ENCODE measurements at regions not wholly inside any gene's neighbourhood (a gene's known extent, or its start where the extent isn't known, plus 50 kb on each side); places are given as distances from the start of the nearest gene placed in this dataset.
A peak's percentile ranks its signal among the peaks of the same experiment; 100 is the strongest.

GRCh38 chr3:25000971-25001591 lies 427.0 kb upstream of the RARB start:
- DNase-seq (ENCODE audit: low spot score), result no peak

DNA sequence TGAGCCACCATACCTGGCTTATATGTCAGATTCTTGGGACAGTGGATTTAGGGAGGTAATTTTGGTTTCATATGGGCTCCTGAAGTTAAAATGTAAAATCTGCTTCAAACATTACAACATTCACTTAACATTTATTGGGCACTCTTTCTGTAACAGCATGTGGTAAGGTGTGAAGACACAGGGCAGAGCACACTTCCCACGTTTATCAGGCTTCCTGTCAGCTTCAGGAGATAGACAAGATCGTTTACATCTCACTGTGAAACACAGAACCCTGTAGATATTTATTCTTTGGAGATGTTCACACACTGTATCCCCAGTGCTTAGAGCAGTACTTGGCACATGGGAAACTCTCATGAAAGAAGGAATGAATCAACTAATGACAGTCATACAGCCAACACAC lies 426.0 kb upstream of the RARB start:
- no peak for DNase-seq (ENCODE audit: low spot score)

GRCh38 chr3:25007974-25008658 lies 419.9 kb upstream of the RARB start:
- no peak for DNase-seq (ENCODE audit: low spot score)

DNA sequence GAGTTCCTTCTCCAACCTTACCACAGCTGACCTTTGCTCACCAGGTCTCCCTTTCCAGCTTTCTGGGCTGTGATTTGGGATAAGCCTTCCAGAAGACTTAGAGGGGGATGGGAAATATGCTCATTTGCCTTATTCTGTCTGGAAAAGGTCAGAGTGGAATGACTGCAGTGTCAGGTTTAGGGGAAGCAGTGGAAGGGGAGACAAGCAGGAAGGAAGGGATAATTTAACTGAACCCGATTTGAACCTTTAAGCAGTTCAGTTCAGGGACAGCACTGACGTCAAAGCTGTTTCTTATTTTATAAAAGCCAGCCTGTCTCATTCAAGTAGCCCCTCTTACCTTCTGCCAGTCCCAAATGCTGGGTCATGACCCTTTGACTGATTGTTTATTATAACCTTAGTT lies 418.4 kb upstream of the RARB start:
- DNase-seq (ENCODE audit: low spot score), result no peak

DNA sequence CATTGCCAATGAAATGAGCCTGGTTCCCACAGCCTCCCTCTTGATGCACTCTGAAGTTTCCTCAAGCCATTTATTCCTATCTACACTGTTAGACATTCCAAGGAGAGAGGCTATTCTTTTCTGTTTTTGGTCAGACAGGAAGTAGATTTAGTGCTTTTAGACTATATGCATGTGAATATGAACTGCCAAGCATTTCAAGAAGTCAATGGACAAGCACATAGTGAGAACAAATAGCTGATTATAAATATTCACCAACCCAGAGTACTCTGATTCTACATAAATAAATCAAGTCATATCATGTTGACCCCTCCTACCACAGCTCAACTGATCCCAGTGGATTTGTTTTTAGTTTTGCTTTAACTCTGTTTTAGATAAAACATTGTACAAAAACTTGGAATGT lies 412.5 kb upstream of the RARB start:
- DNase-seq (ENCODE audit: low spot score), result no peak

- no peak for DNase-seq (ENCODE audit: low spot score)
Observed at GRCh38 chr3:25018909-25019308, 409.2 kb upstream of the RARB start.

DNA sequence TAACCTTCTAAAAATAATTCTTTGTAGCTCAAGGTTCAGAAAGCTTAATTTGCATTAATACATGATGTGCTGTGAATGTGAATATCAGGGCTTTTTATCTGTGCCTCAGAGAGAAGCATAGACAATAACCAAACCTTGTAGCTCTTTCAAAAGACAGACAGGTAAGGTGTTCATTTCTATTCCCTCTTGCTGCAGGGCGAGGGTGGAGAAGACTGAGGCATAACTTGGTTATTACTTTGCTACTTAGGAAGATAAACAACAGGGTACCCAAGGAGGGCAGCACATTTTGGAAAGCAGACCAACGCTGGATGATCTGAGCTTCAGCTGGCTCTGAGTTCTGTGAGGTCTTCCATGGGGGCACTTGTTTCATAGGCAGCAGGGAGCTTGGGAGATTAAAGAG lies 408.6 kb upstream of the RARB start:
- DNase-seq (ENCODE audit: low spot score), result no peak

GRCh38 chr3:25021816-25022215 lies 406.2 kb upstream of the RARB start:
- peak; percentile 37 for DNase-seq (ENCODE audit: low spot score)

DNA sequence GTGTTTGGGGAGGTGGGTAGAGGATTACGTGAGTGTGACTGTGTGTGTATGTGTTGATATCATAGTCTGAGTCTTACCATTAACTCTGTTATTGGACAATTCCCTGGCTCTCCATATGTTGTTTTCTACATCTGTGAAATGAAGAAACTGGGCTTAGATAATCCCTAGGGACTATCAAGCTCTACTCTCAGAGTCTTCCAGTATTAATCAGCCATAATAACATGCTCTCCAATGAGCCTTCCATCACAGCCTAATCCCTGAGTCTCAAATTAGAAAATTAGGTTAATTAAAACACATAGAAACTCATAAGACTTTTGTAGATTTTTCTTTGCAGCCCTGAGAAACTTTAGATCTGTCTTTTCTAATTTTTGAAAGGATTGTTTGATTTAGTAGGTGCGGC lies 404.2 kb upstream of the RARB start:
- DNase-seq (ENCODE audit: low spot score), result no peak

GRCh38 chr3:25025236-25025635 lies 402.8 kb upstream of the RARB start:
- no peak for DNase-seq (ENCODE audit: low spot score)

- no peak for DNase-seq (ENCODE audit: low spot score)
Observed at GRCh38 chr3:25027650-25028049, 400.4 kb upstream of the RARB start.

GRCh38 chr3:25029820-25030219 lies 398.2 kb upstream of the RARB start:
- no peak for DNase-seq (ENCODE audit: low spot score)

- DNase-seq (ENCODE audit: low spot score), result no peak
Observed at GRCh38 chr3:25032344-25032743, 395.7 kb upstream of the RARB start.

GRCh38 chr3:25033407-25034029 lies 394.5 kb upstream of the RARB start:
- DNase-seq (ENCODE audit: low spot score), result peak; percentile 52

DNA sequence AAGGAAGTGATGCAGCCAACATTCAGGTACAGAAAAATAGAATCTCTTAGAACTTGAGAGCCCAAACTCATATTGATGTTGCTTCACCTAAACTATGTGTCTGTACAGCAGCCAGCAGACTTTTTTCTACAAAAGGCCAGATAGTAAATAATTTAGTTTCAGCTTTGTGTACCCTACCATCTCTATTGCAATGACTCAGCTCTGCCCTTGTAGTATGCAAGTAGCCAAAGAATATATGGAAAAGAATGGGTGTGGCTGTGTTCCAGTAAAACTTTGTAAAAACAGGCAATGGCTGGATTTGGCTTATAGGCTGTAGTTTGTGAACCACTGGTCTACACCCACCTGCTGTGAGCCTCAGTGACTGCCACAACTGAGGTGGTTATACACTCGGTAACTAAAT lies 392.5 kb upstream of the RARB start:
- no peak for DNase-seq (ENCODE audit: low spot score)

DNA sequence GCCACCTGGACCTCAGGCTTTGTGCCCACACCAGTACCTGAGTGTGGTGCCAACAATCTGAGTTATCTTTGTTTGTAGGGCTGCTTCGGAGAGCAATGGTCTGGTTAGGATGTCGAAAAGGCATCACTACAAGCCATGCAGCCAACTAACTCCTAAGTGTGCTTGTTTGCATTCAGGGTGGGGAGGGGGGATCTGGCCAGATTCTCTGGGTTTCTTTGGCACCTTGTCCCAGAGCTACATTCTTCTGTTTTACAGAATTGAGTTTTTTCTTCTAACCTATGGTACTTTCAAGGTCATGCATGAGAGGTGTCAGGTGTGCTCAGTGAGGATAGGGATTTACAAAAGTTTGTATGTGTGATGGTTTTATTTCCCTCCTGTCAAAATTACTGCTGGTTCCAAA lies 391.4 kb upstream of the RARB start:
- no peak for DNase-seq (ENCODE audit: low spot score)

GRCh38 chr3:25037049-25037547 lies 391.0 kb upstream of the RARB start:
- no peak for DNase-seq (ENCODE audit: low spot score)

- no peak for DNase-seq (ENCODE audit: low spot score)
Observed at GRCh38 chr3:25038271-25038670, 389.8 kb upstream of the RARB start.

- no peak for DNase-seq (ENCODE audit: low spot score)
Observed at GRCh38 chr3:25038922-25039321, 389.1 kb upstream of the RARB start.

- no peak for DNase-seq (ENCODE audit: low spot score)
Observed at GRCh38 chr3:25040748-25041147, 387.3 kb upstream of the RARB start.

GRCh38 chr3:25041871-25042584 lies 386.0 kb upstream of the RARB start:
- no peak for DNase-seq (ENCODE audit: low spot score)

GRCh38 chr3:25043177-25043576 lies 384.9 kb upstream of the RARB start:
- DNase-seq (ENCODE audit: low spot score), result no peak

GRCh38 chr3:25043749-25044148 lies 384.3 kb upstream of the RARB start:
- no peak for DNase-seq (ENCODE audit: low spot score)
